DMS114 treated with DMSO at 0.1 percent for 48 hours (cell line): ENCODE measurements at regions not wholly inside any gene's neighbourhood (a gene's known extent, or its start where the extent isn't known, plus 50 kb on each side); places are given as distances from the start of the nearest gene placed in this dataset.

ENCODE experiments used
- DNase-seq: peaks from one replicate; lab custom pipeline; 2025; ENCODE audit not compliant: unreplicated experiment; lab: John Stamatoyannopoulos, UW

DNA sequence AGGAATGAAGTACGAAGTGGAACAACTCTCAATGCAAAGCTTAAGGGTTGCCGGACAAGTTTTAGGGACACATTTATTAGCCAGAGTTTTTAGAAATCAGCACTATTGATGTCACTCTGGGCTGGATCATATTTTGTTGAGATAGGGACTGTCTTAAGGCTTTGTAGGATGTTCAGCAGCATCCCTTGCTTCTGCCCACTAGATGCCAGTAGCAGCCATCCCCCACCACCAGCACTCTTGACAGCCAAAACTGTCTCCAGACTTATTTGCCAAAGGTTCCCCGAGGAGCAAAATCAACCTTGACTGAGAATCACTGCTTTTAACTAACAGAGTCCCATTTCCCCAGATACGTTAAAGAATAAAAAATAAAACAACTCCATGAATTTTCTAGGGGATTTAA, 1497.3 kb downstream of the STIM2 start:
- DNase-seq = no peak

DNA sequence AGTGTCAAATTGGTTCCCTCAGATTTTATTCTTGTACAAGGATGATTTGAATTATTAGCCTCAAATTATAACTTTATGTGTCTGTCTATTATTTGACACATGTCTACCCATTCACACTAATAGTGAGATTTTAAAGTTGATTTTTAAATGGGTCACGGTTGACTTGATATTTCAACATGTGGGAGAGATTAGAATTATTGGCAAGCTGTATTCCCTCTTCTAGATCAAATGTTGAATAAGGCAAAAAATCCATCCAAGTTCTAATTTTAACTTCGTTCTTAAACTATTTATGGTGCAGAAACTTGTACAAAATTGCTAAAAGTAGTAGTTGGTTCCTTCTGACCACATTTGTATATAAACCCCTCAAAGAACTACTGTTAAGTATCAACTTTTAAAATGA, 1498.0 kb downstream of the STIM2 start:
- no peak for DNase-seq

DNA sequence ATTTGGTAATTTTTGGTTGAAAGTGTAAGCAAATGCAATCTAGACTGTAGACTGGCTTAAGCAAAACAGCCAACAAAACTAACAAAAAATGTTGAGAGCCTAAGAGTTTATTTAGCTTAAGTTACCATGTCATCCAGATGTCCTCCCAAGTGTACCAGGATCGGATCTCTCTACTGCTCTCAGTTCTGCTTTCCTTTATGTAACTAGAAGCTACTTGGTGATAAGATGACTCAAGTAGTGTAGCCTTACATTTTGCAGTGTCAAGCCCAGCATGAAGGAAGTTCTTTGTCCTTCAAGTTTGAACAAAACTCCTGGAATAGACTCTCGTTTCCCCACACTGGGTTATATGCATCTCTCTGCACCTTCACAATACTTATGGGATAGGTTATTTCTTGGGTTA, 1500.0 kb downstream of the STIM2 start:
- no peak for DNase-seq

DNA sequence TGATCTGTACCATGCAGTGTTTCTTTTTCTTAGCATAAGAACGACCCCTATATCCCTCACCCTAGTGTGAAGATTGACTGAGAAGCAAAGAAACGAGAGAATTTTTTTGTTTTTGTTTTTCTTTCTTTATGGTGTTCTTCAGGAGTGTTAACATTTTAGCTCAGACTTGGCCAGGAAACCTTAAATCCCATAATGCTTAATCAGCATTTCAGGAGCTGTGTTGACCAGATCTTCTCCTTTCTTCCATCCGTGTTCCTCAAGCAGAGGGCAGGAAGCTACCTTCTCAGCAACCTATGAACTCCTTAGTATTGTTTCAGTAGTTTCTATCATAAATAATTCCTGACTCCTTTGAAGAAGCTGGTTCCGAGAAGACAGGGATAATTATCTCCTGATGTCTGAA, 1501.5 kb downstream of the STIM2 start:
- no peak for DNase-seq

DNA sequence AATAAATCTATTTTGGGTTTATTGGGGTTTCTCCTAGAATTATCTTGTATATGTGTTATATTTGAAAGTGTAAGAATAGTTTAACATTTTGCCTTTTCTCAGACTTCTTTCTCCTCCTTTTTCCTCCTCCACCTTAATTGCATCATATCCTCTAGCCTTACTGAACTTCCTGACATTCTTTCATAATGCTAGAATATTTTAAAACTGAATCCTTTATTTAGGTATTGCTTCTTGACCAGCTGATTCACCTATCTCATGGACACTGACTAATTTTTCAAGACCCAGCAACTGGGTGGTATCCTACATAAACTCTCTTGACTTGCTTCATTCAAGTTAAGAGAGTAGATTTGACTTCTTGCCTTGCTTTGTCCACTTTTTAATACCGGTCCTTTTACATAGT, 1508.9 kb downstream of the STIM2 start:
- no peak for DNase-seq

DNA sequence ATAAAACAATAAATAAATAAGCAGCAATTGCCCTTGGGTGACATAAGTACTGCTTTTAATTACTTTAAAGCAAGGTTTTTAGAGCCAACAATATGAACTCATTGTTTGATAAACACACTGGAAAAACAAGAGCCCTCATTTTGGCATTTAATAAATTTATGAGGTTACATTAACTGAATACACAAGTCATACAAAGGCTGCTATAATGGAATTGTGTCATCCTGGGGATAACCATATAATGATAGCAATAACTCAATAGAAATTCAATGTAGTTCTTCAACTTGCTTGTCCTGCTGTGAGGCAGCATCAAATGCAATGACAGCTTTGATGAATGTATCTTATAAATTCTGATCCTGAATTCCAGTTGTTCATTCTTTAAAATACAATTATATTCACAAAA, 1512.5 kb downstream of the STIM2 start:
- no peak for DNase-seq

DNA sequence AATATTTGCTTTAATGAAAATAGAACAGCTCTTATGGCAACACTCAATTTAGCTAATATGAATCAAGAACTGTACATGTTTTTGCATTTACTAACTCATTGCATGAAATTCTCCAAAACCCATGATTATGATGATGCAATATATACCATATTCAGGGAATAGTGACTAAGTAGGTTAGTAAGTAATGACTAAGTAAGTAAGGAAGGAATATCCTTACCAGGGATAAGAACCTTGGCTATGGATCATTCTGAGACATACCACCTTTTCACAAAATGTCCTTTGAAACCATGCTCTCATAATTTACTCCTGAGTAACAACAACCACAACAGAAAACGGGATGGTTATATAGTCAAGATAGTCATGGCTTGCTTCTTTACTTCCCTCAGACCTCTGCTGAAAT, 1513.0 kb downstream of the STIM2 start:
- DNase-seq = no peak

DNA sequence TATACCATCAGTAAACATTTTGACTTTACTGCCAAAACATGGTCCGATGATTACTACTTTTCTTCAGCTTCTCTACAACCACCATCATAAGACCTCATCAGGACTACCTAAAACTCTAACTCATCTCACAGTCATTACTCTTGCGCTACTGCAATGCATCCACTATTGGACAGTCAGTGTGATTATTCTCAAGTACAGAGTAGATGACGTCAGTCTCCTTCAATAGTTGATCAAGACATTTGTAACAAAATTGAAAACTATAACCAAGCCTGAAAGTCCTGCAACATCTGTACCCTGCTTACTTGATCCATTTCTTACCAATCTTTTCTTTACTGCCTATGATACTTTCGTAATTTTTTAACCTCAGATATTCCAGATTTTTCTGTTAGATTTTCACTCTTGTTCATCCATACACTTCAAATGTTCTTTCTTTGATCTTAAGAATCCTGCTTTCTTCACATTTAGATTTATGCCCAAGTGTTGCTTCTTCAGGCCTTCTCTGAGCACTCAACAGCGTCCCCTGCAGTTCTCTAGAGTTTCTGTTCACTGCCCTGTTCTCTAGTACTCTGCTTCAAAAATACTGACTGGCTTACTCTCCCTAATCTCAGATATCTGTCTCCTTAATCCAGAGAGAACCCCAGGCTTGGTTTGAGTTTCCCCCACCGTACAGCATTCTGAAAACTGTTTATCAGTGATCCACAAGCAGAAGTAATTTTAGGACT, 1517.6 kb downstream of the STIM2 start:
- no peak for DNase-seq

DNA sequence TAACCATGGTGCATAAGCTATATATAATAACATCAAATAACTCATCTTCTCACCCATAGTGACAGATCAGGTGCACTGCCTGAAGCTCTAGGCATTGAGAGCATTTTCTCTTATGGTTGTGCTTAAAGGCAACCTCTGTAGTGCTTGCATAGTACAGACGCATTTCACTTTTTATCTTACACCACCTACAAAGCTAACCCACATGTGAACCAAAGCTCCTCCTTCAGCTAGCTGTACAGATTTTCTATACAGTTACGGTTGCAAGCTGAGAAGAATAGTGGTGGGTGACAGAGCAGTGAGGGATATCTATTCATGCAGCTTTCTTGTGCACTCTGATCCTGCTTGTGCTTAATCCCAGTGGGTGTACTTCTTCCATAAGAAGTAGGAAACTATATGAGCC, 1525.2 kb downstream of the STIM2 start:
- DNase-seq = no peak

DNA sequence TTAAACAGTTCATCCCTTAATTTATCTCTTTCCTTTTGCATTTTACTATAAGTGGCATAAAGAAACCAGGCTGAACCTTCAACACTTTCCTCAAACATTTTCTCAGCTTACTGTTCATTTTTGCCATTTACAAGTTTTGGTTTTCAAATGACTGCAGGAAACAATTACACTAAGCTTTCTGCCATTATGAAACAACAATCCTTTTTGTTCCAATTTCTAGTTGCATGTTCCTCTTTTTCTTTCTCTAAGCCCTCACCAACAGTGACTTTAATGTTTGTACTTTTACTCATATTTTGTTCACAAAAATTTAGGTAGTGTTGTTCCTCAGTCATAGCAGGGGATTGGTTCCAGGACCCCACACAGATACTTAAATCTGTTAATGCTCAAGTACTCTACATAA, 1526.1 kb downstream of the STIM2 start:
- DNase-seq = no peak

DNA sequence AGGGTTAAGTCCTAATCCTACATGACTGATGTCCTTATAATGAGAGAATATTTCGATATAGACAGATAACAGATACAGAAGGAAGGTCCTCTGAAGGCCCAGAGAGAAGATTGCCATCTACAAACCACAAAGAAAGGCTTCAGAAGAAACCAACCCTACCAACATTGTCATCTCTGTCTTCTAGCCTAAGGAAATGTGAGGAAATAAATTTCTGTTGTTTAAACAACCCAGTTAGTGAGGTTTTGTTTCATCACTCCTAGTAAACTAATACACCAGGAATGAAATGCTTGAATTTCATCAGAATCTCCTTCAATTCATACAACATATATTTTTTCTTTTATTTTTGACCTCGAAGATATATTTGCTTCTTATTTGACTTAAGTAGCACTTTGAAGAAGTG, 1527.8 kb downstream of the STIM2 start:
- DNase-seq = no peak

DNA sequence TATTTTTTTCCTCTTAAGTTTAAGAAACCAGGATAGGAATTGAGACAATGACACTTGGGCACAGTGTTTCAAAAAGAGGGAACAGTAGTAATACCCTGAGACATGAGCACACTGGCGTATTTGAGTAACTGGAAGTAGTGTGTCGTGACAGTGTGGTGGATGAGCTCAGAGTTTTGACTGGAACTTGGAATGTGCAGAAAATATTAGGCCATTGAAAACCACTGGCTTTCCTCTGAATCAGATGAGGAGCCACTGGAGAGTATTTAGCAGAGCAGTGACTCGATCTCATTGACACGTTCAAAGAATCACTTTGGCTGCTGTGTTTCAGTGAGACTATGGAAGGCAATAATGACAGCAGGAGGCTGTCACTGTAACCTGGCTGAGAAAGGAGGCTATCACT, 1531.2 kb downstream of the STIM2 start:
- no peak for DNase-seq

DNA sequence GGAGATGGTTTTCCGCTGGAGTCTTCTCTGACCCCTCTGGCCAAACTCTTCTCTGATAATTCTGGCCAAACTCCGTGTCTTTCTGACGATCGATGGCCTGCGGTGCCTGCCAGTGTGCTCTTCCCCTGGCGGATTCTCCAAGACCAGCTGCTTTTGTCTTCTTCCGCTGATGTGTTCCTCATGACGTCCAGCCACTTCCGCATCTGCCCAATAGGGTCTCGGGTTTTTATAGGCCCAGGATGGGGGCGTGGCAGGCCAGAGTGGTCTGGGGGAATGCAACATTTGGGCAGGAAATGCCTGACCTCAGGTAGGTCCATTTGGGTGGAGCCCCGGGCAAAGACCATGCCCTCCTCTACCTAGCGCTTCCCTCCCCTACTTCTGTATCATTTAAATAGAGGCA, 1542.1 kb downstream of the STIM2 start:
- DNase-seq = no peak

DNA sequence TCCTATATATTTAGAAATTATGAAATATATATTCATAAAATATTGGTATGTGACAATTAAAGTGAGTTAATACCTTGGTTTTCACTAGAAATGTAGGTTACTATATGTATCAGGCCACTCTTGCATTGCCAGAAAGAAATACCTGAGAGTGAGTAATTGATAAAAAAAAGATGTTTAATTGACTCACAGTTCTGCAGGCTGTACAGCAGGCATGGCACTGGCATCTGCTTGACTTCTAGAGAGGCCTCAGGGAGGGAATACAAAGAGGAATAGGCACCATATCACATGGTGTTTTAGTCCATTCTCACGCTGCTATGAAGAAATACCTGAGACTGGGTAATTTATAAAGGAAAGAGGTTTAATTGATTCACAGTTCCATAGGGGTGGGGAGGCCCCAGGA, 1560.6 kb downstream of the STIM2 start:
- DNase-seq = no peak

DNA sequence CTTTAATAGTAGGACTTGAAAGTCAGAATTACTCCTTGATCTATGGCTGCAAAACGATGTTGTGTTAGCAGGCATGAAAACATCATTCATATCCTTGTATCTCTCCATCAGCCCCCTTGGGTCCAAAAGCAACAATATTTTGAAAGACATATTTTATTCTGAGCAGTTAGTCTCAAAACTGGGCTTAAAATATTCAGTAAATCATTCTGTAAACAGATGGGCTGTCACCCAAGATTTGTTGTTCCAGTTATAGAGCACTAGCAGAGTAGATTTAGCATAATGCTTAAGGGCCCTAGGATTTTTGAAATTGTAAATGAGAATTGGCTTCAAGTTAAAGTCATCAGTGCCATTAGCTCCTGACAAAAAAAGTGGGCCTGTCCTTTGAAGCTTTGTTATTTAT, 1565.6 kb downstream of the STIM2 start:
- no peak for DNase-seq

DNA sequence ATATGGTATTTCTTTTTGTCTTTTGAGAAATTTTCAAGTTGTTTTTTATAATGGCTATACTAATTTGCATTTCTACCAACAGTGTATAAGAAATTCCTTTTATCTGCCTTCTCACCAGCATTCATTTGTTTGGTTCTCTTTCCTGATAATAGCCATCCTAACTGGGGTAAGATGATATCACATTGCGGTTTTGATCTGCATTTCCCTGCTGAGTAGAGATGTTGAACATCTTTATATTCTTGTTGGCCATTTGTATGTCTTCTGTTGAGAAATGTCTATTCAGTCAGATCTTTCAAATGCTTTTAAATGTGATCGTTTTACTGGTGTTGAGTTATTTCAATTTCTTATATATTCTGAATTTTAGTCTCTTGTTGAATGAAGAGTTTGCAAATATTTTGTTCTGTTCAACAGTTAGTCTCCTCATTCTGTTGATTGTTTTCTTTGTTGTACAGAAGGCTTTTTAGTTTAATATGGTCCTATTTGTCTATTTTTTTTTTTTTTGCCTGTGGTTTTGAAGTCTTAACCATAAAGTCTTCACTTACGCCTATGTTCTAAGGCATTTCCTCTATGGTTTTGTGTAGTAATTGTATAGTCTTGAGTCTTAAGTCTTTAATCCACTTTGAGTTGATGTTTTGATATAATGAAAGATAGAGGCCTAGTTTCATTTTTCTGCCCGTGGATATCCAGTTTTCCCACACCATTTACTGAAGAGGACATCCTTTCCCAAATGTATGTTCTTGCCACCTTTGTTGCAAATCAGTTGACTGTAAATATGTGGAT, 1566.9 kb downstream of the STIM2 start:
- no peak for DNase-seq

DNA sequence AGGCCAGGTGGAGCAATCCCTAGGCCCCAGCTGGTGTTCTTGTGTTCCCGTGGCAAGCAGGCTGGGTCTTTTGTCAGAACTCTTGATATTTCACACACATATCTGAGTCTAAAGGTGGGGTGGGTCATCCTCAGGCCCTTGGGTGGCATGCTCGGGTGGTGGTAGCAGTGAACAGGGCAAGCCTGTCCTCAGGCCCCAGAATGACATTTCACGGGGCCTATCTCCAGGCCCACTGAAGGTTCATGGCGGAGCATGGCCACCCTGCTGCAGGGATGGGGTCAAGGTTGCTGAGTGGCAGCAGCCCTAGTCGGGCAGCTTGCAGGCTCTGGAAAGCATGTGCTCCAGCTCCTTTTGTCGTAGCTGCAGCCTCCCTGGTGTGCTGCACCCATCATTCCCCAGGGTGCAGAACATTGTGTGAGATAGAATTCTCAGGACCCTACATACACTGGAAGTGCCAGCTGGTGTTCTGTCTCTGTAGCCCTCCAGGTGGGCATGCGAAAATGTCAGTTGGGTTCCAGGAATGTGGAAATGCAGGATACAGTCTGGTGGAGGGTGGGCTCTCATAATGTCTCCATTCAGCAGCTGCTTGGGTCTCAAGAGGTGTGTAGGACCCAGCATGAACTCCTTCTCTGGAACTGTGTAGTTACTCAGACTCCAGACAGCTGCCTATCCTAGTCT, 1571.8 kb downstream of the STIM2 start:
- no peak for DNase-seq

DNA sequence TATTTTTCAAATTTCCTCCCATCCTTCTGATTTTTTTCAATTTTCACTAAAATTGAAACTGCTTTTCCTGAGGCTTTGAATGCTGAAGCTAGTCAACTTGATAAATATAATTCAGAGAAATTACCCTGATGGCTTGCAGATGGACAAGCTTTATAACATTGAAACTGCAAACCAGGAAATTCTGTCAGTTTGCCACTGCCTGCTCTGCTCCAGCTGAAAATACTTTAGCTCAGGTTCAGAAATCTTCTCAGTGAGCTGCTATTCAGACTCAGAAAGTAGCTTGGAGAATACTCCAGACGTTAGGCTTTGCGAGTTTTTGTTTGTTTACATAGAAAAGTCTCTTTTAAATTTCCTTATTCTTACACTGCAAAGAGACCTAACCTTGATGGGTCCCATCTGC, 1574.7 kb downstream of the STIM2 start:
- no peak for DNase-seq

DNA sequence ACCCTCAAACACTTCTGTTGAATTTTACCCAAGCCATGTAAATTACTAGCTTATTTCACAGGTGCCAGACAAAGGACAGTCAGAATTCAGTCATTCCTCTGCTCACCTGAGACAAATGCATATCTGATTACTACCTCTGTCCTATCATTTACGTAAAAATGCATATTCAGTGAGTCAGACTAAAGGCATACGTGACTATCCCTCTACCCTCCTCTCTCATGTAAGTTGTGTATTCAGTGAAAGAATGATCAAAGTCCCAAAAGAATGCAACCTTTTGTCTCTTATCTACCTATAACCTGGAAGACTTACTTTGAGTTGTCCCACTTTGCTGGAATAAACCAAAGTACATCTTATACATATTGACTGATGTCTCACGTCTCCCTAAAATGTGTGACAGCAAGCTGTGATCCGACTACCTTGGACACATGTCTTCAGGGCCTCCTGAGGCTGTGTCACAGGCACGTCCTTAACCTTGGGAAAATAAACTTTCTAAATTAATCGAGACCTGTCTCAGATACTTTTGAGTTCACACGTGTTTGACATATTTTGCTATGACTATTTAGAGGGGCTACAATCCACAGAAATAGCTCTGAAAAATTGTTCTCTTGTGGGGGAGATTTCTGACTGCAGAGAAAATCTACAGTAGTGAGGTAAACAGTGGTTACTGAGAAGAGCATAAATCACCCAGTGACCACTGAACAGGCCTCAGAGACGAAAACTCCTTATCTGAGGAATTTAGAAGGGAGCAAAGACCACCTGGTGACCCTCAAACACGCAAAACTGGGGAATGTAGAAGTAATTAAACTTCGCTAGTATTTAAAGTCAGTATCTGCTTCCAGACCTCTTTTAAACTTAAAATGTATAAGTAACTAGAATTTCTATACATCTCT, 1575.8 kb downstream of the STIM2 start:
- DNase-seq = no peak

DNA sequence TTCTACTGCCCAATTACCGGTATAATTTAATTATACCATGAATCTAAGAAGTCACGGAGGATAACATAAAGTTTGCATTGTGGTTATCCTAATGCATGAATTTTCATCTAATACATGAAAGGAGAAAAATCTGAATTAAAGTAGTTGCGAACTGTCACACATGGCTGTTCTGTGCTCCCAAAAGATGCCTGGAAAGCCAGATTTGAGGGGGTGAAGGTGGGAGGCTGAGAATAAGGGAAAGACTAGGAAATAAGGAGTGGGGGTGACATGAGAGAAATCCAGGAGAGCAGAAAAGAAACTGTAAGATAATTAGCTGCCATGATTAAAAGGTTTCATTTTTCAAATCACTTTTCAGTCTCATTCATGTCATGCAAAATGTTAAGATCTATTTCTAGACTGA, 1582.7 kb downstream of the STIM2 start:
- DNase-seq = no peak

DNA sequence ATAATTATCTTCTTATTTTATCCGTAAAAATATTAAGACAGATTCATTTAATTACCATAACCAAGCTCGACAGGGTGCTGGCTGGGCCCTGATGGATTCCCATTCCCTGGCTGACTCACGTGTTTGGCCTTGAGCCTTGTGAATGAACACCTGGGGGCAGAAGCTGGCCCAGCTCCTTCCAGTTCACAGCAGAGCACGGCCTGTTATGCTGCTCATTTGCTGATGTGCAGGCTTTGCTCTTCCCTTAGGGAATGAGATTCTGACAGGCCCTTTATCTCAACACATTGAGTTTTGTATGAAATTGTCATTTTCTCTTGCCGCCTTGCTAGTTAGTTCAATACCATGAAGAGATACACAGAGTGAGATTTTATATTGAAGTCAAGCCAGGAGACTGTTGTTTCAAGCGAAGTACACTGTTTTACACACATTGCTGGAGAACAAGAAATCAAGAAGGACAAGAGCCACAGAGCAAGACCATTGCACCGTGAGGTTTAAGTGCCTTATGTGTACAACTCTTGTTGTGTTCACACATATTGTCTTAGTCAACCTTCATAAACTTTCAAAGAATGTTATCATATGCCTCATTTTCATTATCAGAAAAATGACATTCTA, 1583.3 kb downstream of the STIM2 start:
- DNase-seq = no peak
